Fibroblast of skin of right quadriceps (primary cell): ENCODE measurements at regions not wholly inside any gene's neighbourhood (a gene's known extent, or its start where the extent isn't known, plus 50 kb on each side); places are given as distances from the start of the nearest gene placed in this dataset.

Source experiments
- DNase-seq: peaks from one replicate; pipeline ENCODE4 v3.0.0-alpha.2; 2013

- no peak for DNase-seq
Measured at GRCh38 chr10:121187391-121187790, 336.2 kb downstream of the WDR11 start.

GRCh38 chr10:121188005-121188404 lies 336.8 kb downstream of the WDR11 start:
- no peak for DNase-seq

- no peak for DNase-seq
Measured at GRCh38 chr10:121189066-121189465, 337.9 kb downstream of the WDR11 start.

- no peak for DNase-seq
Measured at GRCh38 chr10:121194696-121195523, 343.7 kb downstream of the WDR11 start.

- no peak for DNase-seq
Measured at GRCh38 chr10:121195524-121195910, 344.4 kb downstream of the WDR11 start.

GRCh38 chr10:121199081-121199480 lies 347.9 kb downstream of the WDR11 start:
- DNase-seq: no peak

- no peak for DNase-seq
Measured at GRCh38 chr10:121205625-121206024, 354.5 kb downstream of the WDR11 start.

- DNase-seq: no peak
Measured at GRCh38 chr10:121211446-121211845, 360.3 kb downstream of the WDR11 start.

GRCh38 chr10:121213437-121213836 lies 362.3 kb downstream of the WDR11 start:
- DNase-seq: no peak

- no peak for DNase-seq
Measured at GRCh38 chr10:121216295-121216694, 365.1 kb downstream of the WDR11 start.

- no peak for DNase-seq
Measured at GRCh38 chr10:121216721-121217181, 365.6 kb downstream of the WDR11 start.

- no peak for DNase-seq
Measured at GRCh38 chr10:121217331-121217730, 366.2 kb downstream of the WDR11 start.

- no peak for DNase-seq
Measured at GRCh38 chr10:121221072-121221471, 369.9 kb downstream of the WDR11 start.

GRCh38 chr10:121221991-121222390 lies 370.8 kb downstream of the WDR11 start:
- DNase-seq: no peak

- no peak for DNase-seq
Measured at GRCh38 chr10:121222842-121223241, 371.7 kb downstream of the WDR11 start.

- DNase-seq: no peak
Measured at GRCh38 chr10:121231079-121231478, 367.2 kb downstream of the FGFR2 start.

- DNase-seq: no peak
Measured at GRCh38 chr10:121232494-121232893, 365.8 kb downstream of the FGFR2 start.

- DNase-seq: no peak
Measured at GRCh38 chr10:121235692-121236091, 362.6 kb downstream of the FGFR2 start.

GRCh38 chr10:121236621-121237020 lies 361.6 kb downstream of the FGFR2 start:
- no peak for DNase-seq

- DNase-seq: no peak
Measured at GRCh38 chr10:121237718-121238117, 360.5 kb downstream of the FGFR2 start.

- DNase-seq: no peak
Measured at GRCh38 chr10:121240011-121240410, 358.2 kb downstream of the FGFR2 start.

GRCh38 chr10:121240556-121240955 lies 357.7 kb downstream of the FGFR2 start:
- DNase-seq: no peak

- DNase-seq: no peak
Measured at GRCh38 chr10:121241337-121241736, 356.9 kb downstream of the FGFR2 start.

- no peak for DNase-seq
Measured at GRCh38 chr10:121242741-121243608, 355.3 kb downstream of the FGFR2 start.
